HepG2 (cell line): ENCODE measurements at regions not wholly inside any gene's neighbourhood (a gene's known extent, or its start where the extent isn't known, plus 50 kb on each side); places are given as distances from the start of the nearest gene placed in this dataset.

Experiments used
- ATAC-seq: fragments of 200-7000 bp; cut with Tn5 transposase; 3 replicates; pipeline ENCODE4 v1.9.1; 2020; ENCODE audit warnings: mild to moderate bottlenecking, moderate library complexity
- BruUV-seq: library from RNA; stranded (reverse); fragments of 400-500 nt; replicated peaks from 2 replicates; lab custom pipeline; 2021; lab: Mats Ljungman, UMichigan
- CTCF ChIA-PET: fragments of 300-600 bp; formaldehyde crosslinking; extraction: SDS; loops from one replicate; lab custom pipeline; 2021; ENCODE audit warnings: low total read pairs, inconsistent platforms, low intra/inter-chr PET ratio; lab: Yijun Ruan, JAX
- POLR2A ChIA-PET: fragments of 350-600 bp; sonication (Branson Sonifier 250); formaldehyde crosslinking; loops from one replicate; lab custom pipeline; 2020; ENCODE audit warnings: antibody characterized with exemption, inconsistent platforms; lab: Yijun Ruan, JAX
- DNase-seq: peaks from one replicate; pipeline ENCODE4 v3.0.0-alpha.2; 2015; ENCODE audit warnings: low spot score
- FAIRE-seq: peaks from 3 replicates; lab custom pipeline; 2011; peaks lifted over from hg19 to GRCh38; lab: Jason Lieb, UNC
- H2AFZ ChIP-seq: one replicate; pipeline ENCODE4 v1.6.1; 2011; ENCODE audit warnings: low read length, inconsistent platforms
- H3K27ac ChIP-seq: fragments of 300-600 bp; 3 replicates; pipeline ENCODE4 v1.8.0; 2011; ENCODE audit warnings: mixed run types, mild to moderate bottlenecking, mixed read lengths, low read length, inconsistent platforms; ENCODE audit not compliant: insufficient read depth; ENCODE audit errors: extremely low read length
- H3K27me3 ChIP-seq, 2 experiments: fragments of 200-600 bp in 1 of 2; 2 replicates in 1 of 2; 3 replicates in 1 of 2; pipeline versions ENCODE4 v1.6.0 to v1.8.0; 2011; ENCODE audit warnings: low read length in 2 of 2, mild to moderate bottlenecking in 2 of 2, moderate library complexity in 2 of 2, inconsistent platforms in 1 of 2; ENCODE audit not compliant: insufficient read depth in 2 of 2, control insufficient read depth in 1 of 2
- H3K36me3 ChIP-seq, 2 experiments: fragments of 200-600 bp in 1 of 2; replicated peaks in 1 of 2; 2 replicates in 1 of 2; 3 replicates in 1 of 2; pipeline versions ENCODE4 v1.5.1 to v1.8.0; 2011; ENCODE audit warnings: low read length in 2 of 2, inconsistent platforms in 1 of 2; ENCODE audit not compliant: insufficient read depth in 2 of 2, control insufficient read depth in 1 of 2
- H3K4me1 ChIP-seq: 2 replicates; pipeline ENCODE4 v1.5.1; 2012; ENCODE audit warnings: low read length, inconsistent platforms; ENCODE audit not compliant: insufficient read depth
- H3K4me2 ChIP-seq: 2 replicates; pipeline ENCODE4 v1.6.0; 2011; ENCODE audit warnings: low read depth, low read length, inconsistent platforms
- H3K4me3 ChIP-seq, 3 experiments: fragments of 200-600 bp in 1 of 3; sonication (generic), shearing (Covaris generic) in 1 of 3; replicated peaks in 1 of 3; 2 replicates each; pipeline ENCODE4 v1.5.1; 2011 to 2016; ENCODE audit warnings: low read length in 3 of 3, inconsistent platforms in 2 of 3, low read depth in 2 of 3, mild to moderate bottlenecking in 2 of 3, control low read depth in 1 of 3, mixed read lengths in 1 of 3; ENCODE audit not compliant: insufficient read depth in 1 of 3
- H3K79me2 ChIP-seq: one replicate; pipeline ENCODE4 v1.6.1; 2011; ENCODE audit warnings: low read length, inconsistent platforms; ENCODE audit not compliant: insufficient read depth
- H3K9ac ChIP-seq: 2 replicates; pipeline ENCODE4 v1.6.0; 2011; ENCODE audit warnings: mild to moderate bottlenecking, low read depth, low read length, inconsistent platforms; ENCODE audit not compliant: insufficient read depth
- H3K9me3 ChIP-seq: 2 replicates; pipeline ENCODE4 v1.5.1; 2012; ENCODE audit warnings: mild to moderate bottlenecking, low read length
- H4K20me1 ChIP-seq: 2 replicates; pipeline ENCODE4 v1.6.0; 2011; ENCODE audit warnings: inconsistent platforms, mild to moderate bottlenecking, low read length, moderate library complexity; ENCODE audit not compliant: insufficient read depth
- AGO2 ChIP-seq: fragments of 200-400 bp; formaldehyde crosslinking; optimal IDR thresholded peaks from 2 replicates; pipeline ENCODE3; 2017; ENCODE audit warnings: mild to moderate bottlenecking, low read depth, low read length, moderate library complexity
- CBX1 ChIP-seq: IDR thresholded peaks from one replicate; pipeline ENCODE4 v1.6.1; 2016; ENCODE audit warnings: antibody characterized with exemption, low read depth
- FOXA1 ChIP-seq, 2 experiments: fragments of 450-650 bp in 1 of 2; sonication (generic) in 1 of 2; formaldehyde crosslinking in 1 of 2; IDR thresholded peaks; 2 replicates each; pipeline versions ENCODE4 v1.4.0 to v1.6.1; 2016 to 2020; ENCODE audit warnings: missing genetic modification reagents in 1 of 2
- GMEB1 ChIP-seq: sonication (generic); formaldehyde crosslinking; IDR thresholded peaks from 2 replicates; pipeline ENCODE4 v1.5.1; 2020; ENCODE audit warnings: missing genetic modification reagents, mild to moderate bottlenecking, borderline replicate concordance
- HNRNPK ChIP-seq: fragments of 200-400 bp; formaldehyde crosslinking; IDR thresholded peaks from 2 replicates; pipeline ENCODE4 v1.6.1; 2018; ENCODE audit warnings: low read length, low read depth, moderate library complexity, mild to moderate bottlenecking; ENCODE audit not compliant: poor library complexity, severe bottlenecking
- MED13 ChIP-seq: sonication (generic); formaldehyde crosslinking; IDR thresholded peaks from 2 replicates; pipeline ENCODE4 v1.5.0; 2020; ENCODE audit warnings: missing genetic modification reagents
- NBN ChIP-seq: fragments of 450-650 bp; conservative IDR thresholded peaks from 2 replicates; pipeline ENCODE4 v1.6.1; 2017
- NCOA1 ChIP-seq: sonication (generic); formaldehyde crosslinking; IDR thresholded peaks from 2 replicates; pipeline ENCODE4 v1.9.0; 2021; ENCODE audit warnings: missing genetic modification reagents
- PRDM4 ChIP-seq: sonication (generic); formaldehyde crosslinking; IDR thresholded peaks from 2 replicates; pipeline ENCODE4 v1.9.0; 2021; ENCODE audit warnings: missing genetic modification reagents, borderline replicate concordance
- SMAD3 ChIP-seq: sonication (generic); formaldehyde crosslinking; IDR thresholded peaks from 2 replicates; pipeline ENCODE4 v1.4.0; 2020; ENCODE audit warnings: missing genetic modification reagents
- SOX6 ChIP-seq, 2 experiments: fragments of 450-650 bp in 1 of 2; sonication (generic) in 1 of 2; formaldehyde crosslinking in 1 of 2; IDR thresholded peaks; 2 replicates each; pipeline versions ENCODE4 v1.4.0 to v1.6.1; 2017 to 2020; ENCODE audit warnings: antibody characterized with exemption in 1 of 2, mild to moderate bottlenecking in 1 of 2, missing genetic modification reagents in 1 of 2
- SP1 ChIP-seq, 2 experiments: fragments of 450-650 bp in 1 of 2; sonication (generic) in 1 of 2; formaldehyde crosslinking in 1 of 2; IDR thresholded peaks; 2 replicates each; pipeline versions ENCODE4 v1.4.0 to v1.6.1; 2016 to 2020; ENCODE audit warnings: missing genetic modification reagents in 1 of 2
- ZC3H4 ChIP-seq: sonication (generic); formaldehyde crosslinking; IDR thresholded peaks from 2 replicates; pipeline ENCODE4 v1.4.0; 2020; ENCODE audit warnings: missing genetic modification reagents, borderline replicate concordance
- ZNF224 ChIP-seq: sonication (generic); formaldehyde crosslinking; IDR thresholded peaks from 2 replicates; pipeline ENCODE4 v1.5.0; 2020; ENCODE audit warnings: mild to moderate bottlenecking, missing genetic modification reagents
- ZNF446 ChIP-seq: sonication (generic); formaldehyde crosslinking; IDR thresholded peaks from 2 replicates; pipeline ENCODE4 v1.5.0; 2020; ENCODE audit warnings: mild to moderate bottlenecking, missing genetic modification reagents
- ZNF614 ChIP-seq: IDR thresholded peaks from 2 replicates; pipeline ENCODE4 v1.6.1; 2018; ENCODE audit warnings: missing biosample characterization, missing genetic modification reagents, inconsistent platforms, borderline replicate concordance
- ZNF710 ChIP-seq: sonication (generic); formaldehyde crosslinking; IDR thresholded peaks from 2 replicates; pipeline ENCODE4 v1.5.0; 2020; ENCODE audit warnings: mild to moderate bottlenecking, missing genetic modification reagents, borderline replicate concordance
- WGBS: methylation state at CpG from one replicate; pipeline ENCODE4 v1.1.6; 2017; ENCODE audit warnings: low lambda C conversion rate; 5-methylcytosine and 5-hydroxymethylcytosine counted together
- in situ Hi-C: cut with HindIII; loops from 2 replicates; pipeline ENCODE4 v1.10.0; 2017; ENCODE audit warnings: low pct_unique_long_range_greater_than_20kb; ENCODE audit not compliant: extremely low pct_ligation_motif_present
- intact Hi-C: fragments of 100-400 bp; cut with micrococcal nuclease; formaldehyde crosslinking; loops from one replicate; pipeline ENCODE4 v1.10.0; 2022; ENCODE audit not compliant: unreplicated experiment

GRCh38 chr6:53432318-53433161, 83.8 kb upstream of the ELOVL5 start:
- no TSS peak for BruUV-seq
- FAIRE-seq (peak; percentile 86), DNase-seq (peak; percentile 93), ATAC-seq (peak; percentile 93)
- POLR2A ChIA-PET, result interaction anchor here (0.7 to 1.7 kb wide), 4 partner anchors 73 to 298 kb away, joined by 3 to 4 read pairs (median 4); no protein-coding TSS in a partner anchor
- no peaks in the 10 kb centered on the region for H3K79me2 ChIP-seq
- peaks cover 42% of the 10 kb centered on the region for H3K4me1 ChIP-seq
- WGBS, result 22% methylated on average over 8 of the region's 8 CpGs
- H3K9ac ChIP-seq, result no peak overlapping the region
- CTCF ChIA-PET, result interaction anchor here (10.7 kb wide), 1 partner anchor 259 kb away, joined by 152 read pairs; no protein-coding TSS in a partner anchor
- no peak overlapping the region for H3K27ac ChIP-seq
- peak overlapping the region; percentile 66 for H3K4me2 ChIP-seq
- H4K20me1 ChIP-seq, result no peaks in the 10 kb centered on the region
- no peak overlapping the region for H3K4me3 ChIP-seq
- H3K27me3 ChIP-seq, result no peaks in the 10 kb centered on the region; a peak in 1 of 5 replicates
- no peaks in the 10 kb centered on the region for H3K36me3 ChIP-seq
- intact Hi-C loops, result loop anchor here (5.0 kb wide), 1 partner anchor 75 kb away; no protein-coding TSS in a partner anchor
- in situ Hi-C loops, result loop anchor here (5.0 kb wide), 1 partner anchor 260 kb away; no protein-coding TSS in a partner anchor
- H2AFZ ChIP-seq, result no peak overlapping the region
- no peaks in the 10 kb centered on the region for H3K9me3 ChIP-seq
- TF ChIP-seq FOXA1 (IDR thresholded peaks at IDR 0.05) (no peak), FOXA1 (CRISPR knock-in tag; IDR thresholded peaks at IDR 0.05) (peak; percentile 52), HNRNPK (no peak), NBN (no peak), NCOA1 (CRISPR knock-in tag) (no peak), ZC3H4 (no peak), SMAD3 (CRISPR knock-in tag) (0 out of 2 replicates have a peak, but pooled peaks have one; percentile 52), GMEB1 (CRISPR knock-in tag) (no peak), ZNF446 (CRISPR knock-in tag) (no peak), ZNF224 (CRISPR knock-in tag) (0 out of 2 replicates have a peak, but pooled peaks have one; percentile 35), SP1 (IDR thresholded peaks at IDR 0.05) (no peak), SP1 (CRISPR knock-in tag; IDR thresholded peaks at IDR 0.05) (no peak), ZNF710 (CRISPR knock-in tag) (peak; percentile 77; the same call in 1 of the 2 replicates), AGO2 (no peak), MED13 (CRISPR knock-in tag) (no peak), CBX1 (no peak), ZNF614 (CRISPR knock-in tag) (0 out of 2 replicates have a peak, but pooled peaks have one; percentile 37), PRDM4 (CRISPR knock-in tag) (no peak), SOX6 (IDR thresholded peaks at IDR 0.05) (no peak), SOX6 (CRISPR knock-in tag; IDR thresholded peaks at IDR 0.05) (peak; percentile 90)
